Inferior parietal cortex (tissue), 1 donor: ENCODE measurements at regions not wholly inside any gene's neighbourhood (a gene's known extent, or its start where the extent isn't known, plus 50 kb on each side); places are given as distances from the start of the nearest gene placed in this dataset.

Source experiments
- DNase-seq: peaks from one replicate; pipeline ENCODE4 v3.0.0-alpha.2; 2016; ENCODE audit errors: extremely low spot score

GRCh38 chr1:30035522-30036228 is 687.7 kb downstream of the MATN1 start:
- DNase-seq, result no peak

GRCh38 chr1:30034627-30035521 is 688.5 kb downstream of the MATN1 start:
- peak; percentile 62 for DNase-seq

- no peak for DNase-seq
Measured at GRCh38 chr1:30034105-30034626, 689.2 kb downstream of the MATN1 start.

- DNase-seq, result no peak
Measured at GRCh38 chr1:30033256-30034104, 689.9 kb downstream of the MATN1 start.

- DNase-seq, result no peak
Measured at GRCh38 chr1:30032302-30032701, 691.1 kb downstream of the MATN1 start.

GRCh38 chr1:30029677-30030076 is 693.7 kb downstream of the MATN1 start:
- DNase-seq, result no peak

GRCh38 chr1:30028939-30029338 is 694.4 kb downstream of the MATN1 start:
- no peak for DNase-seq

- DNase-seq, result no peak
Measured at GRCh38 chr1:30028283-30028682, 695.1 kb downstream of the MATN1 start.

GRCh38 chr1:30027247-30027646 is 696.1 kb downstream of the MATN1 start:
- no peak for DNase-seq

GRCh38 chr1:30024411-30025195 is 698.8 kb downstream of the MATN1 start:
- DNase-seq, result no peak

- no peak for DNase-seq
Measured at GRCh38 chr1:30023339-30024022, 699.9 kb downstream of the MATN1 start.

GRCh38 chr1:30014031-30014430 is 709.4 kb downstream of the MATN1 start:
- no peak for DNase-seq

GRCh38 chr1:30012455-30013440 is 710.6 kb downstream of the MATN1 start:
- no peak for DNase-seq

- no peak for DNase-seq
Measured at GRCh38 chr1:30011970-30012369, 711.4 kb downstream of the MATN1 start.

GRCh38 chr1:30010506-30011106 is 712.8 kb downstream of the MATN1 start:
- no peak for DNase-seq

- no peak for DNase-seq
Measured at GRCh38 chr1:30009720-30010119, 713.7 kb downstream of the MATN1 start.

GRCh38 chr1:30008998-30009657 is 714.3 kb downstream of the MATN1 start:
- no peak for DNase-seq

- no peak for DNase-seq
Measured at GRCh38 chr1:30008372-30008997, 714.9 kb downstream of the MATN1 start.
